Coronary artery (tissue), 2 donors: ENCODE measurements at regions not wholly inside any gene's neighbourhood (a gene's known extent, or its start where the extent isn't known, plus 50 kb on each side); places are given as distances from the start of the nearest gene placed in this dataset.

Experiments used
- DNase-seq: peaks from one replicate; pipeline ENCODE4 v3.0.0-alpha.2; 2017; ENCODE audit warnings: low spot score
- H3K27ac ChIP-seq, 2 donors: fragments of 200-600 bp; sonication (generic); one replicate each; pipeline ENCODE4 v1.5.1; 2016 to 2019
- H3K4me3 ChIP-seq: fragments of 200-600 bp; sonication (generic); 2 replicates; pipeline ENCODE4 v1.5.1; 2016; ENCODE audit warnings: mild to moderate bottlenecking, moderate library complexity
- TF ChIP-seq, protein P1 (sequence below): fragments of 200-600 bp; sonication (generic); IDR thresholded peaks from one replicate; pipeline ENCODE4 v1.5.1; 2019; ENCODE audit warnings: antibody characterized with exemption

DNA sequence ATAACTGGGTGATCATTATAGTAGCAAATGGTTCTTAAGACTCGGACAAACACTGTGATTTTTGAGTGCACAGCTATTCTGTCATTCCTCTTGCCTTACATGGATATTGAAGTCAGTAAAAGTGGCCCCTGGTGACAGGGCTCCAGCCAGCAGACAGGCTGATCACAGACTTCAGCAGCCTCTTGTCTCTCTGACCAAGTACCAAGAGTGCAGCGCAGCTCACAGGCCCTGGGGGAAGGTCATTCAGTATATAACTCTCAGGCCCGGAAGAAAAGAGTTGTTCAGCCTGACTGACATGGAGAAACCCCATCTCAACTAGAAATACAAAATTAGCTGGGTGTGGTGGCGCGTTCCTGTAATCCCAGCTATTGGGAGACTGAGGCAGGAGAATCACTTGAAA lies 202.6 kb downstream of the HRH4 start:
- no peak overlapping the region for H3K27ac ChIP-seq
- TF ChIP-seq, protein P1, sequence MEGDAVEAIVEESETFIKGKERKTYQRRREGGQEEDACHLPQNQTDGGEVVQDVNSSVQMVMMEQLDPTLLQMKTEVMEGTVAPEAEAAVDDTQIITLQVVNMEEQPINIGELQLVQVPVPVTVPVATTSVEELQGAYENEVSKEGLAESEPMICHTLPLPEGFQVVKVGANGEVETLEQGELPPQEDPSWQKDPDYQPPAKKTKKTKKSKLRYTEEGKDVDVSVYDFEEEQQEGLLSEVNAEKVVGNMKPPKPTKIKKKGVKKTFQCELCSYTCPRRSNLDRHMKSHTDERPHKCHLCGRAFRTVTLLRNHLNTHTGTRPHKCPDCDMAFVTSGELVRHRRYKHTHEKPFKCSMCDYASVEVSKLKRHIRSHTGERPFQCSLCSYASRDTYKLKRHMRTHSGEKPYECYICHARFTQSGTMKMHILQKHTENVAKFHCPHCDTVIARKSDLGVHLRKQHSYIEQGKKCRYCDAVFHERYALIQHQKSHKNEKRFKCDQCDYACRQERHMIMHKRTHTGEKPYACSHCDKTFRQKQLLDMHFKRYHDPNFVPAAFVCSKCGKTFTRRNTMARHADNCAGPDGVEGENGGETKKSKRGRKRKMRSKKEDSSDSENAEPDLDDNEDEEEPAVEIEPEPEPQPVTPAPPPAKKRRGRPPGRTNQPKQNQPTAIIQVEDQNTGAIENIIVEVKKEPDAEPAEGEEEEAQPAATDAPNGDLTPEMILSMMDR, result no peak
- no peak for DNase-seq
- H3K4me3 ChIP-seq, result no peak overlapping the region

DNA sequence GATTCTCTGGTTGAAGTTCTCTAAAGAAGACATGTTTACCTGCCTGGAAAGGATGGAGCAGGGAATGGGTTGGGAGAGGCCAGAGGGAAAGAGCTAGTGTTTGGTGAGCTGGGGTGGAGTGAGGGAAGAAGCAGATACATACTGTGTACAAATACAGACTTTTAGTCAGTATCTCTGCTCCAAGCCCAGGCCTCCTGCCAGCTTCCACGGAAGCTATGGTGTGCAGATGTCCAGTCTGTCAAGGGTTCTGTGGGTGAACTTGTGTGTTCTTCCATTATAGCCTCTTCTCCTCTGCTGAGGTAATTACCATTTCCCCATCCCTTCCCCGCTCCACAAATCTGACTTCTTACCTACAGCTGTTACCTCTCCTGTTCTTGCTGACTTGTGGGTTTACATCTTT lies 208.6 kb downstream of the HRH4 start:
- TF ChIP-seq, protein P1, result no peak
- no peak for DNase-seq
- Histone ChIP-seq H3K27ac (no peak overlapping the region), H3K4me3 (no peak overlapping the region)

DNA sequence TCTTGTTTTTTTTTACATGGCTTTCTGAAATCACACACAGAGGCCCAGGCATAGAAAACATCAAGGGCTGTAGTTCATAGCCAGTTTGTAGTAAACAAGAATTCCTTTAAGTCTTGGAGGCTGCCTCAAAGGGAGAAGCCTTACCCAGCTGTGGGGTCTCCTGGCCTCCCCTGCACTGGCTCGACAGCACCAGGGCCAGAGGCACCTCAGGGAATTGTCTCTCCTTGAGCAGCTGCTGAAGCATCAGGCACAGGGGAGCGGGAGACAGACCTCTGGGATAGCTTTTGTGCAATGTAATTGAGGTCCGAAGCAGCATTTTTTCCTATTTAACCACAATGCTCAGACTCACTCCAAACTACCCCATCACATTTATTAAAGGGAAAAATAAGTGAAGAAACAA lies 209.1 kb downstream of the HRH4 start:
- Histone ChIP-seq H3K27ac (no peak overlapping the region), H3K4me3 (no peak overlapping the region)
- TF ChIP-seq, protein P1, result no peak
- no peak for DNase-seq

DNA sequence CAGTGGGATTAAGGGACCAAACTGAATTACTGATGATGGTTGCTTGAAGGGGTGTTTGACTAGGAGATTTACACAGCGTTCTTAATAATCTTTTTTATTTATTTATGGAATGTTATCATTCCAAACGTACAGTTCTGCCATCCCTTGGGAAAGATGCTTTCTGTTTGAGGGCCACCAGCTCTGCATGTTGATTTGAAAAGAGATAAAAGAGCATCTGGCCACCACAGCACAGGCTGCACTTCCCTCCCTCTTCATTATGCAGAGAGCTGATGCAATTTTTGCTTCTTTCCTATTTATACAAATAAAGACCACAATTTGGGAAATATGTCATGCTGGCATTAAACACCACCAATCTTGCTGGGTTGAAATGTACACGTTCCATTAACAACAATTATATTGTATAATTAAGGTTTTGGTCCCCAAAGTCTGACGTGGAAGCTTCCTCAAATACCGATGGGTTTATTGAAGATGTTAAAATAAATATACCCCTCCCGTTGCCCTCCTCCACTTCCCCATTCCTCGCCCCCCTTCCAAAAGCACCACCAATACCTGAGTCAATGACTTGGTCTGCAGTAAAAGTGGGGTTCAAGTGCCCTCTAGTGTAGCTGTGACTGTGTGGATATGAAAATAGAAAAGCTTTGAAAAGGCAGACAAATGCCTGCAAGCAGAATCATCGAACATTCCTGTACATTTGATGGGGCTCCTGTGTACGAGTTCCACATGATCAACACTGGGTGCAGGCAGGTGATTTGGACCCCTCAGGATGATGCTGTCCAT lies 211.9 kb downstream of the HRH4 start:
- Histone ChIP-seq H3K27ac (no peak overlapping the region), H3K4me3 (no peak overlapping the region)
- no peak for DNase-seq
- TF ChIP-seq, protein P1, result no peak

DNA sequence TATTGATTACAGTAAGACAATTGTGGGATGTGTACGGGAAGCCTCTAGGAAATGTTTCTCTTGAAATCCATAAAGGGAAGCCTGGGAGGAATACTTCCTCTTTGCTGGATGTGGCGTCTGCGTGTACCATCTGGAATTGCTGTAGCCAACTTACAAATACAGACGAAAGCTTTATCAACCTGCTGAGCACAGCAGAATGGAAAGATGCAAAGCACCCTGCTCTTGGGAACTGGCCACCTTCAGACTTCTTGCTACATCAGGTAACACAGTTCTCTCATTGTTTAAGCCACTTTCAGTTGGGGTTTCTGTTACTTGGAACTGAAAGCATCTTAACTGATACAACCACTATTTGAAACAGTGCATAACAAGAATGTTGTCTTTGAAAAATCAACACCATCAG lies 213.8 kb downstream of the HRH4 start:
- no peak overlapping the region for H3K4me3 ChIP-seq
- TF ChIP-seq, protein P1, result no peak
- no peak for DNase-seq
- H3K27ac ChIP-seq, result no peak overlapping the region

DNA sequence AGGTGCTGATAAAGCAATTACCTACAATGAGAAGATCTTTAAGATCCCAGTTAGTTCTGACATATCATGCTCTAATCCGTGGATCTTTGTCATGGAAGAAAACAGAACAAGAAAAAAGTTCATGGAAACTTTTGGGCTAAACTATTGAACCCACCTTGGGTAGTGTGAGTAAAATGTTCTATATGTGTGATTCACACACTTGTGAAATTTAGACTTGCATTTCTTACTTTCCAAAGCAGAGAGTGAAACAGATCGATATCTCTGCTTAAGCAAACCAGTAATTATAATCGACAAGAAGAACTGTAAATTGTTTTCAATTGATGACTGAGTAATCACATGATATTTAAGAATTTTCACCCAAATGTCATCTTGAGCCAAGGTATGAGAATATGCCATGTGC lies 214.2 kb downstream of the HRH4 start:
- TF ChIP-seq, protein P1, result no peak
- no peak for DNase-seq
- Histone ChIP-seq H3K27ac (no peak overlapping the region), H3K4me3 (no peak overlapping the region)

DNA sequence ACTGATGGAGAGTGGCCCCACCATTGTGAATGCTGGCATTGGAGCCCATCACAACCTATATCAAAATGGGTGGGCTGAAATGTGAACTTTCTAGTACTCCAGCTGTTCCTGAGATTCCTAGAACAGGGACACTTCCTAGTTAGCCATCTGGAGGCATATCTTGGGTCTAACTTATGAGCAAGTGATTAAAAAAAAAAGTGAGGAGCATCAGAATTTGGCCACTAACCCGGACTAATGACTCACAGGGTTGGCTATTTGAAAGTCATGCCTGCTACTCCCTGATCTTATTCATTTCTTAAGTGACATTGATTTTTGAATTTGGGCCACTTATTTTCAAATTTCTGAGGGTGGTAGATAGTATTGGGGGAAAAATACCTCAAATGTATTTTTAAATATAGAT lies 216.6 kb downstream of the HRH4 start:
- TF ChIP-seq, protein P1, result no peak
- Histone ChIP-seq H3K27ac (no peak overlapping the region), H3K4me3 (no peak overlapping the region)
- DNase-seq, result no peak
